Activated CD8-positive, alpha-beta memory T cell treated with anti-CD3 and anti-CD28 coated beads, Interleukin-2, amount 50 U/mL, for 48 hours (primary cell): ENCODE measurements at regions not wholly inside any gene's neighbourhood (a gene's known extent, or its start where the extent isn't known, plus 50 kb on each side); places are given as distances from the start of the nearest gene placed in this dataset.
"Not testable (repeated sequence)": the region's sequence is repeated elsewhere in the genome, so short reads cannot be mapped to it uniquely, and the experiment has no call there.

Experiments
- DNase-seq: peaks from one replicate; pipeline ENCODE4 v3.0.0-alpha.2; 2020

- DNase-seq, result no peak
These were observed 385.0 kb downstream of the DSEL start for GRCh38 chr18:67131498-67131897.

- DNase-seq, result not testable (repeated sequence)
These were observed 389.8 kb downstream of the DSEL start for GRCh38 chr18:67126751-67127150.

GRCh38 chr18:67123901-67124300, 392.6 kb downstream of the DSEL start:
- DNase-seq, result no peak

GRCh38 chr18:67117804-67118203, 398.7 kb downstream of the DSEL start:
- DNase-seq, result no peak

GRCh38 chr18:67109535-67109934, 407.0 kb downstream of the DSEL start:
- no peak for DNase-seq

GRCh38 chr18:67108894-67109293, 407.6 kb downstream of the DSEL start:
- DNase-seq, result no peak

- DNase-seq, result peak; percentile 56
These were observed 411.7 kb downstream of the DSEL start for GRCh38 chr18:67104700-67105284.

- no peak for DNase-seq
These were observed 422.4 kb downstream of the DSEL start for GRCh38 chr18:67094123-67094522.

GRCh38 chr18:67092141-67092540, 424.4 kb downstream of the DSEL start:
- no peak for DNase-seq

- no peak for DNase-seq
These were observed 434.9 kb downstream of the DSEL start for GRCh38 chr18:67081482-67082211.

- no peak for DNase-seq
These were observed 435.9 kb downstream of the DSEL start for GRCh38 chr18:67080601-67081000.

GRCh38 chr18:67074309-67074708, 442.2 kb downstream of the DSEL start:
- no peak for DNase-seq

GRCh38 chr18:67072791-67073190, 443.7 kb downstream of the DSEL start:
- DNase-seq, result no peak

GRCh38 chr18:67068608-67069007, 447.9 kb downstream of the DSEL start:
- DNase-seq, result no peak

GRCh38 chr18:67047334-67047733, 443.4 kb upstream of the CDH19 start:
- DNase-seq, result no peak

- no peak for DNase-seq
These were observed 439.4 kb upstream of the CDH19 start for GRCh38 chr18:67043276-67043675.

GRCh38 chr18:67041334-67041733, 437.4 kb upstream of the CDH19 start:
- no peak for DNase-seq

- DNase-seq, result no peak
These were observed 431.1 kb upstream of the CDH19 start for GRCh38 chr18:67035026-67035425.

- no peak for DNase-seq
These were observed 419.2 kb upstream of the CDH19 start for GRCh38 chr18:67023059-67023458.

GRCh38 chr18:67010919-67011318, 407.0 kb upstream of the CDH19 start:
- DNase-seq, result no peak

- no peak for DNase-seq
These were observed 404.1 kb upstream of the CDH19 start for GRCh38 chr18:67007999-67008398.

GRCh38 chr18:67007085-67007484, 403.2 kb upstream of the CDH19 start:
- no peak for DNase-seq

GRCh38 chr18:67001052-67001451, 397.2 kb upstream of the CDH19 start:
- DNase-seq, result no peak

- no peak for DNase-seq
These were observed 395.1 kb upstream of the CDH19 start for GRCh38 chr18:66999003-66999402.

- no peak for DNase-seq
These were observed 391.4 kb upstream of the CDH19 start for GRCh38 chr18:66995270-66995669.
